ENCODE measurements at regions not wholly inside any gene's neighbourhood (a gene's known extent, or its start where the extent isn't known, plus 50 kb on each side); places are given as distances from the start of the nearest gene placed in this dataset.
"Not testable (repeated sequence)": the region's sequence is repeated elsewhere in the genome, so short reads cannot be mapped to it uniquely, and the experiment has no call there.

GRCh38 chr2:182621191-182621590, 94.9 kb upstream of the DNAJC10 start:
- no peak for DNase-seq
- in situ Hi-C loops (cut with HindIII; ENCODE audit: low pct_ligation_motif_present, low pct_unique_long_range_greater_than_20kb, low sequenced_read_pairs): no loop called here

- in situ Hi-C loops (cut with HindIII; ENCODE audit: low pct_ligation_motif_present, low pct_unique_long_range_greater_than_20kb, low sequenced_read_pairs): no loop called here
- DNase-seq: no peak
Measured at GRCh38 chr2:182621810-182622209, 94.2 kb upstream of the DNAJC10 start.

- DNase-seq: no peak
- in situ Hi-C loops (cut with HindIII; ENCODE audit: low pct_ligation_motif_present, low pct_unique_long_range_greater_than_20kb, low sequenced_read_pairs): no loop called here
Measured at GRCh38 chr2:182622231-182622630, 93.8 kb upstream of the DNAJC10 start.

GRCh38 chr2:182625814-182626213, 90.2 kb upstream of the DNAJC10 start:
- in situ Hi-C loops (cut with HindIII; ENCODE audit: low pct_ligation_motif_present, low pct_unique_long_range_greater_than_20kb, low sequenced_read_pairs): no loop called here
- DNase-seq: no peak

GRCh38 chr2:182628916-182629315, 87.1 kb upstream of the DNAJC10 start:
- in situ Hi-C loops (cut with HindIII; ENCODE audit: low pct_ligation_motif_present, low pct_unique_long_range_greater_than_20kb, low sequenced_read_pairs): no loop called here
- DNase-seq: no peak

- no peak for DNase-seq
- in situ Hi-C loops (cut with HindIII; ENCODE audit: low pct_ligation_motif_present, low pct_unique_long_range_greater_than_20kb, low sequenced_read_pairs): no loop called here
Measured at GRCh38 chr2:182630207-182630606, 85.8 kb upstream of the DNAJC10 start.

GRCh38 chr2:182631299-182631698, 84.8 kb upstream of the DNAJC10 start:
- in situ Hi-C loops (cut with HindIII; ENCODE audit: low pct_ligation_motif_present, low pct_unique_long_range_greater_than_20kb, low sequenced_read_pairs): no loop called here
- DNase-seq: no peak

GRCh38 chr2:182634386-182634785, 81.7 kb upstream of the DNAJC10 start:
- in situ Hi-C loops (cut with HindIII; ENCODE audit: low pct_ligation_motif_present, low pct_unique_long_range_greater_than_20kb, low sequenced_read_pairs): no loop called here
- no peak for DNase-seq

GRCh38 chr2:182636699-182637098, 79.4 kb upstream of the DNAJC10 start:
- no peak for DNase-seq
- in situ Hi-C loops (cut with HindIII; ENCODE audit: low pct_ligation_motif_present, low pct_unique_long_range_greater_than_20kb, low sequenced_read_pairs): no loop called here

GRCh38 chr2:182638667-182639066, 77.4 kb upstream of the DNAJC10 start:
- in situ Hi-C loops (cut with HindIII; ENCODE audit: low pct_ligation_motif_present, low pct_unique_long_range_greater_than_20kb, low sequenced_read_pairs): no loop called here
- DNase-seq: no peak

- DNase-seq: peak; percentile 56
- in situ Hi-C loops (cut with HindIII; ENCODE audit: low pct_ligation_motif_present, low pct_unique_long_range_greater_than_20kb, low sequenced_read_pairs): no loop called here
Measured at GRCh38 chr2:182639971-182640370, 76.1 kb upstream of the DNAJC10 start.

- in situ Hi-C loops (cut with HindIII; ENCODE audit: low pct_ligation_motif_present, low pct_unique_long_range_greater_than_20kb, low sequenced_read_pairs): no loop called here
- DNase-seq: peak; percentile 42
Measured at GRCh38 chr2:182642328-182642727, 73.7 kb upstream of the DNAJC10 start.

GRCh38 chr2:182646763-182647498, 69.1 kb upstream of the DNAJC10 start:
- in situ Hi-C loops (cut with HindIII; ENCODE audit: low pct_ligation_motif_present, low pct_unique_long_range_greater_than_20kb, low sequenced_read_pairs): no loop called here
- DNase-seq: no peak

GRCh38 chr2:182647499-182647787, 68.6 kb upstream of the DNAJC10 start:
- in situ Hi-C loops (cut with HindIII; ENCODE audit: low pct_ligation_motif_present, low pct_unique_long_range_greater_than_20kb, low sequenced_read_pairs): no loop called here
- no peak for DNase-seq

GRCh38 chr2:182649316-182649715, 66.7 kb upstream of the DNAJC10 start:
- peak; percentile 64 for DNase-seq
- in situ Hi-C loops (cut with HindIII; ENCODE audit: low pct_ligation_motif_present, low pct_unique_long_range_greater_than_20kb, low sequenced_read_pairs): no loop called here

- in situ Hi-C loops (cut with HindIII; ENCODE audit: low pct_ligation_motif_present, low pct_unique_long_range_greater_than_20kb, low sequenced_read_pairs): no loop called here
- peak; percentile 63 for DNase-seq
Measured at GRCh38 chr2:182650704-182651103, 65.4 kb upstream of the DNAJC10 start.

GRCh38 chr2:182652326-182652725, 63.7 kb upstream of the DNAJC10 start:
- DNase-seq: no peak
- in situ Hi-C loops (cut with HindIII; ENCODE audit: low pct_ligation_motif_present, low pct_unique_long_range_greater_than_20kb, low sequenced_read_pairs): no loop called here

GRCh38 chr2:182655750-182656149, 60.3 kb upstream of the DNAJC10 start:
- DNase-seq: no peak
- in situ Hi-C loops (cut with HindIII; ENCODE audit: low pct_ligation_motif_present, low pct_unique_long_range_greater_than_20kb, low sequenced_read_pairs): no loop called here

- no peak for DNase-seq
- in situ Hi-C loops (cut with HindIII; ENCODE audit: low pct_ligation_motif_present, low pct_unique_long_range_greater_than_20kb, low sequenced_read_pairs): no loop called here
Measured at GRCh38 chr2:182664212-182664611, 51.8 kb upstream of the DNAJC10 start.

- DNase-seq; in situ Hi-C loops (cut with HindIII; ENCODE audit: low pct_ligation_motif_present, low pct_unique_long_range_greater_than_20kb, low sequenced_read_pairs): not testable (repeated sequence)
Measured at GRCh38 chr2:182665500-182665899, 50.6 kb upstream of the DNAJC10 start.

Measured in ACHN (cell line).